ENCODE measurements at regions not wholly inside any gene's neighbourhood (a gene's known extent, or its start where the extent isn't known, plus 50 kb on each side); places are given as distances from the start of the nearest gene placed in this dataset.

DNA sequence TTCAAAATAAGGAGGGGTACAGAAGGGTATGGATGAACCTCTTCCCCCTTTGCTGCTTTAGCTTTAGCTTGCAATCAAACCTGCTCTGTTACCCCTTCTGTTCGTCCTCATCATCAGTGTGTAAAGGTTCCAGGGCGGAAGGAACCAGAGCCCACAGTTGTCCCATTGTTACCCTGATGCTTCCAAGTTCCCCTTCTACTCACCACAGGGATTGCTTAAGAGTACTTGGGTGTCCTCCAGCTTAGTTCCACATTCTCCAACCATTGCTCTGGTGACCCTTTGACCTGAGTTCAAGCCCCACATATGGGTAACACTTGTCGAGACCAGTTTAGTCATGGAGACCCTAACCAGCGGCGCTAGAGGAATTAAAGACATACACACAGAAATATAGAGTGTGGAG is 1080.1 kb upstream of the ALCAM start:
- TF ChIP-seq, protein P1, sequence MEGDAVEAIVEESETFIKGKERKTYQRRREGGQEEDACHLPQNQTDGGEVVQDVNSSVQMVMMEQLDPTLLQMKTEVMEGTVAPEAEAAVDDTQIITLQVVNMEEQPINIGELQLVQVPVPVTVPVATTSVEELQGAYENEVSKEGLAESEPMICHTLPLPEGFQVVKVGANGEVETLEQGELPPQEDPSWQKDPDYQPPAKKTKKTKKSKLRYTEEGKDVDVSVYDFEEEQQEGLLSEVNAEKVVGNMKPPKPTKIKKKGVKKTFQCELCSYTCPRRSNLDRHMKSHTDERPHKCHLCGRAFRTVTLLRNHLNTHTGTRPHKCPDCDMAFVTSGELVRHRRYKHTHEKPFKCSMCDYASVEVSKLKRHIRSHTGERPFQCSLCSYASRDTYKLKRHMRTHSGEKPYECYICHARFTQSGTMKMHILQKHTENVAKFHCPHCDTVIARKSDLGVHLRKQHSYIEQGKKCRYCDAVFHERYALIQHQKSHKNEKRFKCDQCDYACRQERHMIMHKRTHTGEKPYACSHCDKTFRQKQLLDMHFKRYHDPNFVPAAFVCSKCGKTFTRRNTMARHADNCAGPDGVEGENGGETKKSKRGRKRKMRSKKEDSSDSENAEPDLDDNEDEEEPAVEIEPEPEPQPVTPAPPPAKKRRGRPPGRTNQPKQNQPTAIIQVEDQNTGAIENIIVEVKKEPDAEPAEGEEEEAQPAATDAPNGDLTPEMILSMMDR (IDR thresholded peaks at IDR 0.05; ENCODE audit: extremely low read depth, low read depth, low read length) = no peak
- Histone ChIP-seq H3K27me3 (ENCODE audit: insufficient read depth, low read length) (no peaks in the 10 kb centered on the region), H3K4me3 (ENCODE audit: insufficient read depth, low read length) (no peak overlapping the region)

DNA sequence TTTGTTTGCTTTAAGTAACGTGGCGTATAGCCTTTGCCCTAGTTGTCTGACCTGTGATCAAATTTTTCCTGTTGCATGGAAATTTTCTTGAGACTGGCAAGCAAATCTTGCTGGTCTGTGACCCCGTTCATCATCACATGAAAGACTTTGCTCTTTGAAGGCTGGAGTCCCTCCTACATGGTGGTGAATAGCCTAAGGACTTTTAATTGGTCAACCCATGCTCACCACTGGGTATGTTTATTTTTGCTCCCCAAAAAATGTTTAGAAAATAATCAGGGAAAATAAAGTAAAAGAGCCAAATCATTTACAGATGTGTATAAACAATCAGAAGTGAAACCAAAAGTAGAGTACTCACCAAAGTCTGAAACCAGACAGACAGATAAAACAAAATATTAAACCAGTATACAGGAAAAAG is 1075.3 kb upstream of the ALCAM start:
- peak overlapping the region; percentile 90 for H2AFZ ChIP-seq (ENCODE audit: low read length)
- TF ChIP-seq, protein P1 (IDR thresholded peaks at IDR 0.05; ENCODE audit: extremely low read depth, low read depth, low read length) = no peak
- peak overlapping the region; percentile 64 for H3K4me3 ChIP-seq (ENCODE audit: insufficient read depth, low read length)

More for the DNA sequence above, 1080.1 kb upstream of the ALCAM start:
- H3K4me2 ChIP-seq (ENCODE audit: insufficient read depth, low read length) = no peak overlapping the region
- H3K79me2 ChIP-seq (ENCODE audit: insufficient read depth, low read length) = no peaks in the 10 kb centered on the region
- no peak overlapping the region for H3K27ac ChIP-seq (ENCODE audit: low read depth, low read length)
- no peaks in the 10 kb centered on the region for H3K9me3 ChIP-seq (ENCODE audit: low read depth, low read length)
- H2AFZ ChIP-seq (ENCODE audit: low read length) = no peak overlapping the region
- H3K4me1 ChIP-seq (ENCODE audit: insufficient read depth, low read length) = no peaks in the 10 kb centered on the region
- DNase-seq (ENCODE audit: insufficient read length, low spot score, missing footprints) = no peak
- no peaks in the 10 kb centered on the region for H4K20me1 ChIP-seq (ENCODE audit: insufficient read depth, low read length)
- no peaks in the 10 kb centered on the region for H3K36me3 ChIP-seq (ENCODE audit: insufficient read depth, low read length)

DNA sequence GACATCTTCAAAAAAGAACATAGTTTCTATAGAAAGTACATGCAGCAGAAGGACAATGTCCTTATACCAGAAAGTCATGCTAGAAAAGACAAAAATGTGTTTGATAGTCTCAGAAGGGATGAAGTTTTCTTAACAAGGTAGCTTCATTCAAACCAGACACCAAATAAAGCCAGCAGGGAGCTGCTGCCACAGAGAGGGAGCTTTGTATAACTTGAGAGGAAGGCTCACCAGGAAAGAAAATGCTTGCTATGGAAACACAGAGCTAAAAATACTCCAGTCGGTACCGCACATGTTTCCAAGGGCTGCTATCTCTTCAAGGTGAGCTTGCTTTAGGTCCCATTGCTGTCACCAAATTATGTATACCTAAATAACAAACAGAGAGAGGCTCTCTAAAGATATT is 1074.8 kb upstream of the ALCAM start:
- DNase-seq (ENCODE audit: insufficient read length, low spot score, missing footprints) = no peak
- Histone ChIP-seq H3K27me3 (ENCODE audit: insufficient read depth, low read length) (no peaks in the 10 kb centered on the region), H2AFZ (ENCODE audit: low read length) (peak overlapping the region; percentile 90), H3K9me3 (ENCODE audit: low read depth, low read length) (no peaks in the 10 kb centered on the region), H3K4me3 (ENCODE audit: insufficient read depth, low read length) (peak overlapping the region; percentile 64), H3K4me1 (ENCODE audit: insufficient read depth, low read length) (peaks cover 4% of the 10 kb centered on the region), H3K36me3 (ENCODE audit: insufficient read depth, low read length) (no peaks in the 10 kb centered on the region), H3K4me2 (ENCODE audit: insufficient read depth, low read length) (peak overlapping the region; percentile 86), H3K27ac (ENCODE audit: low read depth, low read length) (no peak overlapping the region), H4K20me1 (ENCODE audit: insufficient read depth, low read length) (no peaks in the 10 kb centered on the region), H3K79me2 (ENCODE audit: insufficient read depth, low read length) (no peaks in the 10 kb centered on the region)
- TF ChIP-seq, protein P1 (IDR thresholded peaks at IDR 0.05; ENCODE audit: extremely low read depth, low read depth, low read length) = no peak

More for the DNA sequence above, 1075.3 kb upstream of the ALCAM start:
- no peaks in the 10 kb centered on the region for H3K9me3 ChIP-seq (ENCODE audit: low read depth, low read length)
- no peaks in the 10 kb centered on the region for H4K20me1 ChIP-seq (ENCODE audit: insufficient read depth, low read length)
- no peak overlapping the region for H3K27ac ChIP-seq (ENCODE audit: low read depth, low read length)
- H3K36me3 ChIP-seq (ENCODE audit: insufficient read depth, low read length) = no peaks in the 10 kb centered on the region
- H3K27me3 ChIP-seq (ENCODE audit: insufficient read depth, low read length) = no peaks in the 10 kb centered on the region
- no peak for DNase-seq (ENCODE audit: insufficient read length, low spot score, missing footprints)
- no peaks in the 10 kb centered on the region for H3K79me2 ChIP-seq (ENCODE audit: insufficient read depth, low read length)
- peaks cover 4% of the 10 kb centered on the region for H3K4me1 ChIP-seq (ENCODE audit: insufficient read depth, low read length)
- H3K4me2 ChIP-seq (ENCODE audit: insufficient read depth, low read length) = peak overlapping the region; percentile 86

GRCh38 chr3:104297617-104298016 is 1069.1 kb upstream of the ALCAM start:
- H3K27ac ChIP-seq (ENCODE audit: low read depth, low read length) = no peak overlapping the region
- no peak for DNase-seq (ENCODE audit: insufficient read length, low spot score, missing footprints)
- H3K79me2 ChIP-seq (ENCODE audit: insufficient read depth, low read length) = no peaks in the 10 kb centered on the region
- H4K20me1 ChIP-seq (ENCODE audit: insufficient read depth, low read length) = no peaks in the 10 kb centered on the region
- H3K9me3 ChIP-seq (ENCODE audit: low read depth, low read length) = no peaks in the 10 kb centered on the region
- H3K4me1 ChIP-seq (ENCODE audit: insufficient read depth, low read length) = no peaks in the 10 kb centered on the region
- TF ChIP-seq, protein P1 (IDR thresholded peaks at IDR 0.05; ENCODE audit: extremely low read depth, low read depth, low read length) = no peak
- H3K4me2 ChIP-seq (ENCODE audit: insufficient read depth, low read length) = no peak overlapping the region
- no peak overlapping the region for H3K4me3 ChIP-seq (ENCODE audit: insufficient read depth, low read length)
- H3K27me3 ChIP-seq (ENCODE audit: insufficient read depth, low read length) = no peaks in the 10 kb centered on the region
- H2AFZ ChIP-seq (ENCODE audit: low read length) = no peak overlapping the region
- no peaks in the 10 kb centered on the region for H3K36me3 ChIP-seq (ENCODE audit: insufficient read depth, low read length)

Data from osteoblast (primary cell).